ENCODE measurements at regions not wholly inside any gene's neighbourhood (a gene's known extent, or its start where the extent isn't known, plus 50 kb on each side); places are given as distances from the start of the nearest gene placed in this dataset.

DNA sequence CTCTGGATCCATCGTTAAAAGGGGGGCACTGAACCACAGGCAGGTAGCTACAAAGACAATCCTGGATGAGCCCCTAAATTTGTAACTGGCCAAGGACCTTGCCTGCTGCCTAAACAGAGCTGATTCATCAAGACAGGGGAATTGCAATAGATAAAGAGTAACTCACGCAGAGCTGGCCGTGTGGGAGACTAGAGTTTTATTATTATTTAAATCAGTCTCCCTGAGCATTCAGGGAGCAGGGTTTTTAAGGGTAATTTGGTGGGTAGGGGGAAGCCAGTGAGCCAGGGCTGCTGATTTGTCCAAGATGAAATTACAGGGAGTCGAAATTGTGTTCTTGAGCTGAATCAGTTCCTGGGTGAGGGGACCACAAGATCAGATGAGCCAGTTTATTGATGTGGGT, 885.1 kb upstream of the CADM2 start:
- no peaks in the 10 kb centered on the region for H3K9me3 ChIP-seq (ENCODE audit: low read length)
- H4K20me1 ChIP-seq (ENCODE audit: insufficient read depth, low read length), result no peaks in the 10 kb centered on the region
- H3K4me3 ChIP-seq (ENCODE audit: low read depth, low read length, poor library complexity, severe bottlenecking), result no peak overlapping the region
- no peaks in the 10 kb centered on the region for H3K79me2 ChIP-seq (ENCODE audit: insufficient read depth, low read length)
- no peaks in the 10 kb centered on the region for H3K36me3 ChIP-seq (ENCODE audit: insufficient read depth, low read length)
- no peaks in the 10 kb centered on the region for H3F3A ChIP-seq (ENCODE audit: insufficient read depth, low read length)
- no peak overlapping the region for H3K27ac ChIP-seq (ENCODE audit: low read depth, low read length, poor library complexity, severe bottlenecking)
- no peaks in the 10 kb centered on the region for H3K9me2 ChIP-seq (ENCODE audit: low read depth, low read length)
- no peak overlapping the region for H3K4me2 ChIP-seq (ENCODE audit: low read length)
- H3K4me1 ChIP-seq (ENCODE audit: insufficient read depth, low read length, severe bottlenecking), result no peaks in the 10 kb centered on the region
- TF ChIP-seq, protein P1, sequence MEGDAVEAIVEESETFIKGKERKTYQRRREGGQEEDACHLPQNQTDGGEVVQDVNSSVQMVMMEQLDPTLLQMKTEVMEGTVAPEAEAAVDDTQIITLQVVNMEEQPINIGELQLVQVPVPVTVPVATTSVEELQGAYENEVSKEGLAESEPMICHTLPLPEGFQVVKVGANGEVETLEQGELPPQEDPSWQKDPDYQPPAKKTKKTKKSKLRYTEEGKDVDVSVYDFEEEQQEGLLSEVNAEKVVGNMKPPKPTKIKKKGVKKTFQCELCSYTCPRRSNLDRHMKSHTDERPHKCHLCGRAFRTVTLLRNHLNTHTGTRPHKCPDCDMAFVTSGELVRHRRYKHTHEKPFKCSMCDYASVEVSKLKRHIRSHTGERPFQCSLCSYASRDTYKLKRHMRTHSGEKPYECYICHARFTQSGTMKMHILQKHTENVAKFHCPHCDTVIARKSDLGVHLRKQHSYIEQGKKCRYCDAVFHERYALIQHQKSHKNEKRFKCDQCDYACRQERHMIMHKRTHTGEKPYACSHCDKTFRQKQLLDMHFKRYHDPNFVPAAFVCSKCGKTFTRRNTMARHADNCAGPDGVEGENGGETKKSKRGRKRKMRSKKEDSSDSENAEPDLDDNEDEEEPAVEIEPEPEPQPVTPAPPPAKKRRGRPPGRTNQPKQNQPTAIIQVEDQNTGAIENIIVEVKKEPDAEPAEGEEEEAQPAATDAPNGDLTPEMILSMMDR (IDR thresholded peaks at IDR 0.05; ENCODE audit: low read length), result no peak
- TF ChIP-seq EZH2 (IDR thresholded peaks at IDR 0.05; ENCODE audit: borderline replicate concordance, low read length), result no peak
- H3K27me3 ChIP-seq (ENCODE audit: insufficient read depth, low read length), result no peaks in the 10 kb centered on the region
- no peak overlapping the region for H2AFZ ChIP-seq (ENCODE audit: low read length)
- no peak overlapping the region for H3K9ac ChIP-seq (ENCODE audit: low read length)

DNA sequence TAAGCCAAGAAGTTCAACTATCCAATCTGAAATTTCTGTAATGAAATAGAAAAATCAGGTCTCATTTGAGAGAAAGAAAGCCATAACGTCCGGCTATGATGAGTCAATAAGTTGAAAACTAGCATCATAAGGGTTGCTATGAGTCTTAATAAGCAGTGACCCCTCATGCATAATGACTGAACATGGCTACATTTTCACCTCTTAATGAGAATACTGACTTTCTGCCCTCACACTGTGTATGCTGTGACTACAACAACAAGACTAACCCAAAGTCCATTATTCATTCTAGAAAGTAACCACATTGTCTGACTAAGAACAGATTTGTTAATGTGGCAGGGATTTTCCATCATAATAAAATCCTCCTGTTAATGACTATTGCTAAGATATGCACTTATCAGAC, 884.0 kb upstream of the CADM2 start:
- no peaks in the 10 kb centered on the region for H3K4me1 ChIP-seq (ENCODE audit: insufficient read depth, low read length, severe bottlenecking)
- no peak overlapping the region for H2AFZ ChIP-seq (ENCODE audit: low read length)
- no peaks in the 10 kb centered on the region for H3K79me2 ChIP-seq (ENCODE audit: insufficient read depth, low read length)
- H3K36me3 ChIP-seq (ENCODE audit: insufficient read depth, low read length), result no peaks in the 10 kb centered on the region
- H3K9me3 ChIP-seq (ENCODE audit: low read length), result no peaks in the 10 kb centered on the region
- H3K27me3 ChIP-seq (ENCODE audit: insufficient read depth, low read length), result no peaks in the 10 kb centered on the region
- H3K27ac ChIP-seq (ENCODE audit: low read depth, low read length, poor library complexity, severe bottlenecking), result no peak overlapping the region
- H3K4me3 ChIP-seq (ENCODE audit: low read depth, low read length, poor library complexity, severe bottlenecking), result no peak overlapping the region
- no peaks in the 10 kb centered on the region for H4K20me1 ChIP-seq (ENCODE audit: insufficient read depth, low read length)
- no peaks in the 10 kb centered on the region for H3K9me2 ChIP-seq (ENCODE audit: low read depth, low read length)
- TF ChIP-seq EZH2 (IDR thresholded peaks at IDR 0.05; ENCODE audit: borderline replicate concordance, low read length), result no peak
- TF ChIP-seq, protein P1 (IDR thresholded peaks at IDR 0.05; ENCODE audit: low read length), result no peak
- H3K4me2 ChIP-seq (ENCODE audit: low read length), result no peak overlapping the region
- H3F3A ChIP-seq (ENCODE audit: insufficient read depth, low read length), result no peaks in the 10 kb centered on the region
- H3K9ac ChIP-seq (ENCODE audit: low read length), result no peak overlapping the region

DNA sequence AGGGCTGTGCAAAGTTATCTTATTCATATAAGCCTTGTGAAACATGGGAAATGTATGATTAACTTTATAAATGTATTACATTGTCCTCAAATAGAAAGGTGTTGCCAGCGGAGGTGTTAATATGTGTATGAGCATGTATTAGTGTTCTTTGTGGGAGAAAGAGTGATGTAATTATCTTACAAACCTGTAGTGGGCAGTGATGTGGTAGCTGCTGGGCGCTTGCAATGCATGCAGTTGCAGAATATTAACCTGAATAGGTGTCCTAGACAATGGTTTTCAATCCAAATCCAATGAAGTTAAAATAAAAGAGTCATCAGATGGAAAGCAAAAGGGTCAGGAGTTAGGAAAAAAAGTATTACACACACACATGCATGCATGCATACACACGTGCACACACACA, 881.3 kb upstream of the CADM2 start:
- Histone ChIP-seq H3K4me3 (ENCODE audit: low read depth, low read length, poor library complexity, severe bottlenecking) (no peak overlapping the region), H3F3A (ENCODE audit: insufficient read depth, low read length) (no peaks in the 10 kb centered on the region), H3K4me2 (ENCODE audit: low read length) (no peak overlapping the region), H3K27me3 (ENCODE audit: insufficient read depth, low read length) (no peaks in the 10 kb centered on the region), H3K9me2 (ENCODE audit: low read depth, low read length) (no peaks in the 10 kb centered on the region), H3K36me3 (ENCODE audit: insufficient read depth, low read length) (no peaks in the 10 kb centered on the region), H2AFZ (ENCODE audit: low read length) (no peak overlapping the region), H3K9me3 (ENCODE audit: low read length) (no peaks in the 10 kb centered on the region), H4K20me1 (ENCODE audit: insufficient read depth, low read length) (no peaks in the 10 kb centered on the region), H3K9ac (ENCODE audit: low read length) (no peak overlapping the region), H3K27ac (ENCODE audit: low read depth, low read length, poor library complexity, severe bottlenecking) (no peak overlapping the region), H3K4me1 (ENCODE audit: insufficient read depth, low read length, severe bottlenecking) (no peaks in the 10 kb centered on the region), H3K79me2 (ENCODE audit: insufficient read depth, low read length) (no peaks in the 10 kb centered on the region)
- TF ChIP-seq, protein P1 (IDR thresholded peaks at IDR 0.05; ENCODE audit: low read length), result peak; percentile 52
- no peak for TF ChIP-seq EZH2 (IDR thresholded peaks at IDR 0.05; ENCODE audit: borderline replicate concordance, low read length)

All from OCI-LY1 (cell line).